Epithelial cell of prostate (primary cell): ENCODE measurements at regions not wholly inside any gene's neighbourhood (a gene's known extent, or its start where the extent isn't known, plus 50 kb on each side); places are given as distances from the start of the nearest gene placed in this dataset.

Source experiments
- DNase-seq: peaks from one replicate; pipeline ENCODE4 v3.0.0-alpha.2; 2011; ENCODE audit warnings: low read depth, low spot score
- H3K27ac ChIP-seq: fragments of 450-650 bp; 2 replicates; pipeline ENCODE4 v1.5.1; 2017; ENCODE audit warnings: mild to moderate bottlenecking

GRCh38 chr5:31049936-31050704 lies 143.4 kb upstream of the CDH6 start:
- H3K27ac ChIP-seq = no peak overlapping the region
- DNase-seq = no peak

- no peak overlapping the region for H3K27ac ChIP-seq
- DNase-seq = no peak
These were observed 144.0 kb upstream of the CDH6 start for GRCh38 chr5:31049461-31049860.

GRCh38 chr5:31048282-31049270 lies 144.9 kb upstream of the CDH6 start:
- H3K27ac ChIP-seq = no peak overlapping the region
- no peak for DNase-seq

GRCh38 chr5:31047621-31048020 lies 145.9 kb upstream of the CDH6 start:
- no peak overlapping the region for H3K27ac ChIP-seq
- DNase-seq = no peak

- H3K27ac ChIP-seq = no peak overlapping the region
- no peak for DNase-seq
These were observed 146.5 kb upstream of the CDH6 start for GRCh38 chr5:31047007-31047406.

- no peak for DNase-seq
These were observed 157.1 kb upstream of the CDH6 start for GRCh38 chr5:31036411-31036810.

GRCh38 chr5:31033295-31033694 lies 160.2 kb upstream of the CDH6 start:
- no peak for DNase-seq
- no peak overlapping the region for H3K27ac ChIP-seq

More at GRCh38 chr5:31036411-31036810, 157.1 kb upstream of the CDH6 start:
- no peak overlapping the region for H3K27ac ChIP-seq

- DNase-seq = no peak
- H3K27ac ChIP-seq = no peak overlapping the region
These were observed 163.6 kb upstream of the CDH6 start for GRCh38 chr5:31029925-31030324.

- DNase-seq = no peak
- H3K27ac ChIP-seq = no peak overlapping the region
These were observed 165.8 kb upstream of the CDH6 start for GRCh38 chr5:31027721-31028120.

- H3K27ac ChIP-seq = no peak overlapping the region
- DNase-seq = no peak
These were observed 170.4 kb upstream of the CDH6 start for GRCh38 chr5:31023105-31023504.

- no peak overlapping the region for H3K27ac ChIP-seq
- DNase-seq = no peak
These were observed 172.3 kb upstream of the CDH6 start for GRCh38 chr5:31021181-31021624.

- no peak for DNase-seq
- H3K27ac ChIP-seq = no peak overlapping the region
These were observed 185.3 kb upstream of the CDH6 start for GRCh38 chr5:31008231-31008630.

- DNase-seq = no peak
- H3K27ac ChIP-seq = no peak overlapping the region
These were observed 185.8 kb upstream of the CDH6 start for GRCh38 chr5:31007672-31008071.

GRCh38 chr5:31000287-31000686 lies 193.2 kb upstream of the CDH6 start:
- DNase-seq = no peak
- no peak overlapping the region for H3K27ac ChIP-seq

- no peak for DNase-seq
- H3K27ac ChIP-seq = no peak overlapping the region
These were observed 195.8 kb upstream of the CDH6 start for GRCh38 chr5:30997681-30998080.

- DNase-seq = no peak
- H3K27ac ChIP-seq = no peak overlapping the region
These were observed 198.6 kb upstream of the CDH6 start for GRCh38 chr5:30994902-30995301.

- H3K27ac ChIP-seq = no peak overlapping the region
- no peak for DNase-seq
These were observed 199.3 kb upstream of the CDH6 start for GRCh38 chr5:30994176-30994575.

- no peak for DNase-seq
These were observed 202.0 kb upstream of the CDH6 start for GRCh38 chr5:30991462-30991861.

GRCh38 chr5:30981576-30981975 lies 211.9 kb upstream of the CDH6 start:
- DNase-seq = no peak
- H3K27ac ChIP-seq = no peak overlapping the region

More at GRCh38 chr5:30991462-30991861, 202.0 kb upstream of the CDH6 start:
- no peak overlapping the region for H3K27ac ChIP-seq

- H3K27ac ChIP-seq = no peak overlapping the region
- no peak for DNase-seq
These were observed 224.5 kb upstream of the CDH6 start for GRCh38 chr5:30968971-30969370.

GRCh38 chr5:30960036-30960435 lies 233.4 kb upstream of the CDH6 start:
- no peak for DNase-seq
- H3K27ac ChIP-seq = no peak overlapping the region
